Panc1 (cell line): ENCODE measurements at regions not wholly inside any gene's neighbourhood (a gene's known extent, or its start where the extent isn't known, plus 50 kb on each side); places are given as distances from the start of the nearest gene placed in this dataset.
A peak's percentile ranks its signal among the peaks of the same experiment; 100 is the strongest.
"Not testable (repeated sequence)": the region's sequence is repeated elsewhere in the genome, so short reads cannot be mapped to it uniquely, and the experiment has no call there.

Experiments used
- ATAC-seq: fragments of 200-7000 bp; cut with Tn5 transposase; 2 replicates; pipeline ENCODE4 v1.9.1; 2020; ENCODE audit warnings: mild to moderate bottlenecking, moderate library complexity
- BruUV-seq: library from RNA; stranded (reverse); fragments of 400-500 nt; replicated peaks from 2 replicates; lab custom pipeline; 2021; lab: Mats Ljungman, UMichigan
- CTCF ChIA-PET: fragments of 300-600 bp; sonication (Branson Sonifier 250); formaldehyde crosslinking; loops from one replicate; lab custom pipeline; 2022; ENCODE audit warnings: antibody characterized with exemption; lab: Charles Lee
- POLR2A ChIA-PET: fragments of 300-600 bp; sonication (Branson Sonifier 250); formaldehyde crosslinking; loops from one replicate; lab custom pipeline; 2022; ENCODE audit warnings: antibody characterized with exemption; lab: Charles Lee
- DNase-seq: peaks from one replicate; pipeline ENCODE4 v3.0.0-alpha.2; 2010; ENCODE audit warnings: low read depth, low spot score
- H3K27ac ChIP-seq: 2 replicates; pipeline ENCODE4 v1.5.1; 2011; ENCODE audit warnings: mild to moderate bottlenecking, low read length, inconsistent platforms
- H3K27me3 ChIP-seq: fragments of 200-500 bp; sonication (Bioruptor generic); 2 replicates; pipeline ENCODE4 v1.6.0; 2014; ENCODE audit warnings: low read length, inconsistent platforms; ENCODE audit not compliant: control insufficient read depth, insufficient read depth
- H3K36me3 ChIP-seq: fragments of 200-500 bp; sonication (Bioruptor generic); 2 replicates; pipeline ENCODE4 v1.5.1; 2014; ENCODE audit warnings: inconsistent platforms, mild to moderate bottlenecking, low read length, moderate library complexity; ENCODE audit not compliant: control insufficient read depth, insufficient read depth
- H3K4me1 ChIP-seq: 2 replicates; pipeline ENCODE4 v1.5.1; 2011; ENCODE audit warnings: inconsistent platforms, mild to moderate bottlenecking, low read length, moderate library complexity; ENCODE audit not compliant: control insufficient read depth, insufficient read depth
- H3K4me3 ChIP-seq, 2 experiments: 2 replicates each; pipeline ENCODE4 v1.5.1; 2011 to 2012; ENCODE audit warnings: low read depth in 2 of 2, low read length in 2 of 2, mild to moderate bottlenecking in 2 of 2, inconsistent platforms in 1 of 2, moderate library complexity in 1 of 2
- H3K9me3 ChIP-seq: fragments of 200-500 bp; sonication (Bioruptor generic); 2 replicates; pipeline ENCODE4 v1.5.1; 2014; ENCODE audit warnings: low read depth, mild to moderate bottlenecking, inconsistent platforms, low read length, moderate library complexity; ENCODE audit not compliant: control insufficient read depth, insufficient read depth
- POLR2AphosphoS5 ChIP-seq: IDR thresholded peaks from 2 replicates; pipeline ENCODE4 v1.6.1; 2012; ENCODE audit warnings: mild to moderate bottlenecking, low read depth, low read length, moderate library complexity
- SIN3A ChIP-seq: IDR thresholded peaks from 2 replicates; pipeline ENCODE4 v1.6.1; 2012; ENCODE audit warnings: low read depth, mild to moderate bottlenecking, low read length, moderate library complexity, borderline replicate concordance; ENCODE audit not compliant: insufficient read depth
- TCF7L2 ChIP-seq: IDR thresholded peaks from 2 replicates; pipeline ENCODE4 v1.6.1; 2011; ENCODE audit warnings: mild to moderate bottlenecking, low read depth, low read length, inconsistent platforms
- in situ Hi-C: cut with HindIII; loops from 2 replicates; pipeline ENCODE4 v1.10.0; 2016; ENCODE audit warnings: low sequenced_read_pairs, low pct_unique_long_range_greater_than_20kb
- intact Hi-C: fragments of 100-400 bp; cut with micrococcal nuclease; formaldehyde crosslinking; loops from one replicate; pipeline ENCODE4 v1.10.0; 2022; ENCODE audit not compliant: unreplicated experiment
- TF ChIP-seq, protein P1 (sequence below), 2 experiments: IDR thresholded peaks; 2 replicates each; pipeline ENCODE4 v1.6.1; 2011 to 2012; ENCODE audit warnings: low read depth in 2 of 2, control low read depth in 1 of 2, low read length in 1 of 2, mild to moderate bottlenecking in 1 of 2, moderate library complexity in 1 of 2; ENCODE audit not compliant: insufficient read depth in 1 of 2
- TF ChIP-seq, protein P2 (sequence below): fragments of 450-650 bp; IDR thresholded peaks from 2 replicates; pipeline ENCODE4 v1.5.1; 2017; ENCODE audit warnings: mild to moderate bottlenecking

DNA sequence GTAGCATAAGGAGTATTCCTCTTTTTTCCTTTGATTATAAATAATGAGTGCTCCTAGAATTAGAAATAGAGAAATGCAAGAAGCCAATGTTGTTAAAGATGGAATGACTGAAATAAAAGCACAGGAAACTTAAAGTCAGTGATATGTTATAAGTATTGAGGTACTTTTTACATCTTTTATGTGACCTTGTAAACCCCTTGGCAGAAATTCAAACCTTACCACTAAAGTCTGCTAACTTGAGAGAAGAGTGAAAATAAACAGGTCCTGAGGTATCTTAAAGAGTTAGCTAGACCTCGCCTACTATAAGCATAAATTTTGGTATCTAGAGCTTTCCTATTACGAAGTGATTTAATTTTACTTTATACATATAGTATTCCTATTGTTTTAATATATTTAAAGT is 188.2 kb downstream of the DKK1 start:
- in situ Hi-C loops (no loop called here), intact Hi-C loops (no loop called here)
- ATAC-seq = no peak
- peak overlapping the region; percentile 40; the same call in 1 of the 2 replicates for H3K27ac ChIP-seq
- H3K27me3 ChIP-seq = no peaks in the 10 kb centered on the region
- DNase-seq = no peak
- H3K4me1 ChIP-seq = no peaks in the 10 kb centered on the region
- CTCF ChIA-PET = no interaction called here
- H3K9me3 ChIP-seq = peaks cover 58% of the 10 kb centered on the region
- H3K4me3 ChIP-seq = no peak overlapping the region
- BruUV-seq = no TSS peak
- no peaks in the 10 kb centered on the region for H3K36me3 ChIP-seq
- POLR2A ChIA-PET = no interaction called here
- TF ChIP-seq POLR2AphosphoS5 (no peak), SIN3A (no peak), TCF7L2 (no peak)
- TF ChIP-seq, protein P1, sequence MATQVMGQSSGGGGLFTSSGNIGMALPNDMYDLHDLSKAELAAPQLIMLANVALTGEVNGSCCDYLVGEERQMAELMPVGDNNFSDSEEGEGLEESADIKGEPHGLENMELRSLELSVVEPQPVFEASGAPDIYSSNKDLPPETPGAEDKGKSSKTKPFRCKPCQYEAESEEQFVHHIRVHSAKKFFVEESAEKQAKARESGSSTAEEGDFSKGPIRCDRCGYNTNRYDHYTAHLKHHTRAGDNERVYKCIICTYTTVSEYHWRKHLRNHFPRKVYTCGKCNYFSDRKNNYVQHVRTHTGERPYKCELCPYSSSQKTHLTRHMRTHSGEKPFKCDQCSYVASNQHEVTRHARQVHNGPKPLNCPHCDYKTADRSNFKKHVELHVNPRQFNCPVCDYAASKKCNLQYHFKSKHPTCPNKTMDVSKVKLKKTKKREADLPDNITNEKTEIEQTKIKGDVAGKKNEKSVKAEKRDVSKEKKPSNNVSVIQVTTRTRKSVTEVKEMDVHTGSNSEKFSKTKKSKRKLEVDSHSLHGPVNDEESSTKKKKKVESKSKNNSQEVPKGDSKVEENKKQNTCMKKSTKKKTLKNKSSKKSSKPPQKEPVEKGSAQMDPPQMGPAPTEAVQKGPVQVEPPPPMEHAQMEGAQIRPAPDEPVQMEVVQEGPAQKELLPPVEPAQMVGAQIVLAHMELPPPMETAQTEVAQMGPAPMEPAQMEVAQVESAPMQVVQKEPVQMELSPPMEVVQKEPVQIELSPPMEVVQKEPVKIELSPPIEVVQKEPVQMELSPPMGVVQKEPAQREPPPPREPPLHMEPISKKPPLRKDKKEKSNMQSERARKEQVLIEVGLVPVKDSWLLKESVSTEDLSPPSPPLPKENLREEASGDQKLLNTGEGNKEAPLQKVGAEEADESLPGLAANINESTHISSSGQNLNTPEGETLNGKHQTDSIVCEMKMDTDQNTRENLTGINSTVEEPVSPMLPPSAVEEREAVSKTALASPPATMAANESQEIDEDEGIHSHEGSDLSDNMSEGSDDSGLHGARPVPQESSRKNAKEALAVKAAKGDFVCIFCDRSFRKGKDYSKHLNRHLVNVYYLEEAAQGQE (IDR thresholded peaks at IDR 0.05; ENCODE audit: insufficient read depth in 1 of 2, low read depth in 2 of 2, low read length in 1 of 2) = no peak
- TF ChIP-seq, protein P2, sequence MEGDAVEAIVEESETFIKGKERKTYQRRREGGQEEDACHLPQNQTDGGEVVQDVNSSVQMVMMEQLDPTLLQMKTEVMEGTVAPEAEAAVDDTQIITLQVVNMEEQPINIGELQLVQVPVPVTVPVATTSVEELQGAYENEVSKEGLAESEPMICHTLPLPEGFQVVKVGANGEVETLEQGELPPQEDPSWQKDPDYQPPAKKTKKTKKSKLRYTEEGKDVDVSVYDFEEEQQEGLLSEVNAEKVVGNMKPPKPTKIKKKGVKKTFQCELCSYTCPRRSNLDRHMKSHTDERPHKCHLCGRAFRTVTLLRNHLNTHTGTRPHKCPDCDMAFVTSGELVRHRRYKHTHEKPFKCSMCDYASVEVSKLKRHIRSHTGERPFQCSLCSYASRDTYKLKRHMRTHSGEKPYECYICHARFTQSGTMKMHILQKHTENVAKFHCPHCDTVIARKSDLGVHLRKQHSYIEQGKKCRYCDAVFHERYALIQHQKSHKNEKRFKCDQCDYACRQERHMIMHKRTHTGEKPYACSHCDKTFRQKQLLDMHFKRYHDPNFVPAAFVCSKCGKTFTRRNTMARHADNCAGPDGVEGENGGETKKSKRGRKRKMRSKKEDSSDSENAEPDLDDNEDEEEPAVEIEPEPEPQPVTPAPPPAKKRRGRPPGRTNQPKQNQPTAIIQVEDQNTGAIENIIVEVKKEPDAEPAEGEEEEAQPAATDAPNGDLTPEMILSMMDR = no peak

DNA sequence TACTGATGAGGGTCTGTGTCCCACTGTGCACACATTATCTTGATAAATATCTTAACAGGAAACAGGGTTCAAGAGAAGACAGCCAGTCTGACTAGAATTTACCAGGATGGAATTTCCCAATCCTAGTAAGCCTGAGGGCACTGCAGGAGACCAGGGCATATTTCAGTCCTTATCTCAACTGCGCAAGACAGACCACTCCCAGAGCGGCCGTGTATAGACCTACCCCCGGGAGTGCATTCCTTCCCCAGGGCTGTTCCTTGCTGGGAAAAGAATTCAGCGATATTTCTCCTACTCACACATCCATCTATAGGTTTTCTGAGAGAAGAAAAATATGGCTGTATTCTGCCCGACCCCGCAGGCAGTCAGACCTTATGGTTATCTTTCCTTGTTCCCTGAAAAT is 191.3 kb downstream of the DKK1 start:
- peaks cover 76% of the 10 kb centered on the region for H3K9me3 ChIP-seq
- H3K4me1 ChIP-seq, POLR2A ChIA-PET, H3K27me3 ChIP-seq, CTCF ChIA-PET, H3K36me3 ChIP-seq, DNase-seq, ATAC-seq, BruUV-seq, H3K27ac ChIP-seq, H3K4me3 ChIP-seq, in situ Hi-C loops, intact Hi-C loops: not testable (repeated sequence)

DNA sequence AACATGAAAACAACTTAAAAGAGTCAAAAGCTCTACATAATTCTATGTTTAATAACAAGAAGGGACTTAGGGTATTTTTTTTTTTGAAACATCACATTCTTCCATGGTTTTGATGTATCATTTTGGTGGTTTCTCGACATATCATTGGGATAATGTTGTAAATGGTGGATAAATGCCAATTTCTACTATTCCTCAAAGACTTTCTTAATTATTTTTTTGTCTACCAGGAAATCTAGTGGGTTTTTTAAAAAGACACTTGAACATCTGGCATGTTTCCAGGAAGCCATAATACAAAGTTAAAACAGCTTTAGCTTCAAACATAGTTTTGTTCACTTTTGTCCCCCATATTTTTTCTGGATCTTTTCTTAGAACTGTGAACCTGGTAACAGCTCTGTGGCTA is 200.4 kb downstream of the DKK1 start:
- Histone ChIP-seq H3K4me3 (no peak overlapping the region), H3K36me3 (no peaks in the 10 kb centered on the region), H3K9me3 (peaks cover 33% of the 10 kb centered on the region; the same call in 1 of the 2 replicates), H3K4me1 (peaks cover 2% of the 10 kb centered on the region; the same call in 1 of the 2 replicates), H3K27ac (no peak overlapping the region; the same call in 1 of the 2 replicates), H3K27me3 (no peaks in the 10 kb centered on the region)
- in situ Hi-C loops (no loop called here), intact Hi-C loops (no loop called here)
- no TSS peak for BruUV-seq
- DNase-seq (no peak), ATAC-seq (no peak)
- TF ChIP-seq, protein P1 (IDR thresholded peaks at IDR 0.05; ENCODE audit: insufficient read depth in 1 of 2, low read depth in 2 of 2, low read length in 1 of 2) = no peak
- TF ChIP-seq TCF7L2 (no peak), SIN3A (no peak)
- CTCF ChIA-PET = no interaction called here
- POLR2A ChIA-PET = no interaction called here
